GM12878 (cell line): ENCODE measurements at regions not wholly inside any gene's neighbourhood (a gene's known extent, or its start where the extent isn't known, plus 50 kb on each side); places are given as distances from the start of the nearest gene placed in this dataset.

Experiments used
- ATF3 ChIP-seq: IDR thresholded peaks from 2 replicates; pipeline ENCODE4 v1.6.1; 2011; ENCODE audit warnings: low read depth, mild to moderate bottlenecking, low read length, moderate library complexity, borderline replicate concordance; ENCODE audit errors: extremely low read depth
- DPF2 ChIP-seq: fragments of 450-650 bp; IDR thresholded peaks from 2 replicates; pipeline ENCODE4 v1.6.1; 2017; ENCODE audit warnings: mild to moderate bottlenecking
- EP300 ChIP-seq, 2 experiments: fragments of 150-350 bp in 1 of 2; IDR thresholded peaks; 2 replicates each; pipeline ENCODE4 v1.6.1; 2011 to 2012; ENCODE audit warnings: low read depth in 2 of 2, low read length in 2 of 2, borderline replicate concordance in 1 of 2, improper control_type of control experiment in 1 of 2, inconsistent platforms in 1 of 2; ENCODE audit not compliant: control insufficient read depth in 1 of 2
- HDAC6 ChIP-seq: fragments of 200-600 bp; sonication (generic); IDR thresholded peaks from one replicate; pipeline ENCODE4 v1.8.0; 2017; ENCODE audit warnings: antibody characterized with exemption; ENCODE audit not compliant: unreplicated experiment
- JUNB ChIP-seq: IDR thresholded peaks from 2 replicates; pipeline ENCODE4 v1.6.1; 2016; ENCODE audit warnings: antibody characterized with exemption, mild to moderate bottlenecking
- NKRF ChIP-seq: fragments of 450-650 bp; conservative IDR thresholded peaks from 2 replicates; pipeline ENCODE4 v1.6.1; 2017; ENCODE audit warnings: mild to moderate bottlenecking, moderate library complexity
- RELB ChIP-seq: fragments of 450-650 bp; IDR thresholded peaks from 2 replicates; pipeline ENCODE4 v1.6.1; 2017; ENCODE audit warnings: low read depth, mild to moderate bottlenecking, moderate library complexity
- SP1 ChIP-seq: IDR thresholded peaks from one replicate; pipeline ENCODE4 v1.6.1; 2011; ENCODE audit warnings: low read depth, low read length
- SPI1 ChIP-seq: IDR thresholded peaks from 2 replicates; pipeline ENCODE4 v1.6.1; 2011; ENCODE audit warnings: low read depth, mild to moderate bottlenecking, low read length, moderate library complexity, borderline replicate concordance; ENCODE audit not compliant: insufficient read depth
- STAT1 ChIP-seq: fragments of 450-650 bp; conservative IDR thresholded peaks from 2 replicates; pipeline ENCODE4 v1.6.1; 2014; ENCODE audit warnings: antibody characterized with exemption, mild to moderate bottlenecking
- STAT3 ChIP-seq: IDR thresholded peaks from 2 replicates; pipeline ENCODE4 v1.6.1; 2011; ENCODE audit warnings: low read depth, low read length, improper control_type of control experiment
- TAF1 ChIP-seq: IDR thresholded peaks from 2 replicates; pipeline ENCODE4 v1.6.1; 2011; ENCODE audit warnings: mild to moderate bottlenecking, low read depth, low read length, borderline replicate concordance
- YBX1 ChIP-seq: fragments of 450-650 bp; IDR thresholded peaks from 2 replicates; pipeline ENCODE4 v1.6.1; 2016; ENCODE audit warnings: antibody characterized with exemption
- ZBTB40 ChIP-seq: fragments of 450-650 bp; IDR thresholded peaks from 2 replicates; pipeline ENCODE4 v1.6.1; 2016; ENCODE audit warnings: mild to moderate bottlenecking, moderate library complexity, borderline replicate concordance
- ZNF207 ChIP-seq: fragments of 450-650 bp; IDR thresholded peaks from 2 replicates; pipeline ENCODE4 v1.6.1; 2014; ENCODE audit warnings: antibody characterized with exemption, mild to moderate bottlenecking, borderline replicate concordance
- ZNF622 ChIP-seq: fragments of 450-650 bp; IDR thresholded peaks from 2 replicates; pipeline ENCODE4 v1.6.1; 2017; ENCODE audit warnings: mild to moderate bottlenecking, inconsistent platforms
- ZNF687 ChIP-seq: fragments of 450-650 bp; IDR thresholded peaks from 2 replicates; pipeline ENCODE4 v1.6.1; 2017; ENCODE audit warnings: mild to moderate bottlenecking, moderate library complexity

- TF ChIP-seq STAT3: no peak
- TF ChIP-seq YBX1: no peak
- TF ChIP-seq EP300 (IDR thresholded peaks at IDR 0.05; ENCODE audit: borderline replicate concordance in 1 of 2, control insufficient read depth in 1 of 2, low read depth in 2 of 2, low read length in 2 of 2): peak; percentile 9 to 17; a peak in 1 of 4 replicates
- TF ChIP-seq HDAC6: no peak
- no peak for TF ChIP-seq SPI1
- no peak for TF ChIP-seq NKRF
- peak; percentile 58; the same call in 1 of the 2 replicates for TF ChIP-seq ZBTB40
- TF ChIP-seq ZNF207: no peak
- TF ChIP-seq DPF2: peak; percentile 68
- TF ChIP-seq JUNB: no peak
- TF ChIP-seq ATF3: no peak
- peak; percentile 46; the same call in 1 of the 2 replicates for TF ChIP-seq RELB
- no peak for TF ChIP-seq SP1
- TF ChIP-seq STAT1: no peak
- no peak for TF ChIP-seq ZNF687
- TF ChIP-seq TAF1: no peak
- no peak for TF ChIP-seq ZNF622
Observed at GRCh38 chr12:75960086-75960910, 71.3 kb downstream of the PHLDA1 start (continued).
